ENCODE measurements at regions not wholly inside any gene's neighbourhood (a gene's known extent, or its start where the extent isn't known, plus 50 kb on each side); places are given as distances from the start of the nearest gene placed in this dataset.

GRCh38 chr3:8239095-8239494, 262.5 kb upstream of the LMCD1 start:
- TF ChIP-seq CTCF (IDR thresholded peaks at IDR 0.05; ENCODE audit: low read depth, low read length, poor library complexity, severe bottlenecking) (no peak), EZH2phosphoT487 (IDR thresholded peaks at IDR 0.05; ENCODE audit: borderline replicate concordance, low read length) (no peak)

All from DOHH2 (cell line).